SHP77 treated with DMSO at 0.1 percent for 48 hours (cell line): ENCODE measurements at regions not wholly inside any gene's neighbourhood (a gene's known extent, or its start where the extent isn't known, plus 50 kb on each side); places are given as distances from the start of the nearest gene placed in this dataset.

Experiments used
- DNase-seq: peaks from one replicate; lab custom pipeline; 2025; lab: John Stamatoyannopoulos, UW

GRCh38 chr22:27350306-27350705 is 451.2 kb downstream of the MN1 start:
- DNase-seq = no peak

DNA sequence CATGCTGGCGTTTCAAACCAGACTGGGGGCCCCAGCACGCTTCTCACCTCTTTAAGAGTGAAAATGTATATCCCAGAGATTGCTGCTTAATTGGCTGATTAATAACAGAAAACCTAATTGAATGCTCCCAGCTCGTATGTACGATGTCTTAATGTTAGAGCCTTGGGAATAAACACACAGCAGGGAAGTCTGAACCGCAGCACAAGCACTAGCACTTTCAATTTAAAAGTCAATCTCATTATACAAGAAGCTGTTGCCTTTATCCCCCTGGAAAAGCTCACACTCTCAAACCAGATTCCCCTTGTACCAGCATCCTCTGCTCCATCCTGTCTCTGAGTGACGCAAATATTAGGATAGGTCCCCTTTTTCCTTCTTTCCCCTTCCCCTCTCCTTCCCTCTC is 449.1 kb downstream of the MN1 start:
- no peak for DNase-seq

- DNase-seq = no peak
Measured at GRCh38 chr22:27358096-27358870, 443.3 kb downstream of the MN1 start.

DNA sequence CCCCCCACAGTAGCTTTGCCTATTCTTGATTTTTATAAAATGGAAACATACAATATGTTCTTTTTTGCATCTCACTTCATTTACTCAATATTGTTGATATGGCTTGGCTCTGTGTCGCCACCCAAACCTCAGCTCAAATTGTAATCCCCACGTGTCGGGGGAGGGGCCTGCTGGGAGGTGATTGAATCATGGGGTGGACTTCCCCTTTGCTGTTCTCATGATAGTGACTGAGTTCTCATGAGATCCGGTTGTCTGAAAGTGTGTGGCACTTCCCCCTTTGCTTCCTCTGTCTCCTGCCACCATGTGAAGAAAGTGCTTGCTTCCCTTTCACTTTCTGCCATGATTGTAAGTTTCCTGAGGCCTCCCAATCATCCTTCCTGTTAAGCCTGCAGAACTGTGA is 431.3 kb downstream of the MN1 start:
- DNase-seq = no peak

DNA sequence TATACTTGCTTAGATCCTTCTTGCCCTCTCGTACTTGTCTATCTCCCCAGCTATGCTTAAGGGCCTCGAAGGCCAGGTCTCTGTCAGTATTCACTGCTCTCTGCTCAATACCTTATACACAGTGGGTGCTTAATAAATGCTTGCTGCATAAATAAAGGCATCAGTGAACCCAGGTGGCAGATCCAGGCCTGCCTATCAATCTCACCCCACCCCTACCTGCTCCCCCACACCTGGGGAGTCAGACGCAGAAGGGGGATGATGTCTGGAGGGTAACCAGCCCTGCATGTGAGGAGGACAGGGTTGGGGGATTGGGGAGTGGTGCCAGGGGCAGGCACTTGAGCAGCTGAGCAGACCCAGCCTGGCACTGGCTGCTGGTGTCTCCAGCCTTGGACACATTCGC is 430.6 kb downstream of the MN1 start:
- DNase-seq = no peak

DNA sequence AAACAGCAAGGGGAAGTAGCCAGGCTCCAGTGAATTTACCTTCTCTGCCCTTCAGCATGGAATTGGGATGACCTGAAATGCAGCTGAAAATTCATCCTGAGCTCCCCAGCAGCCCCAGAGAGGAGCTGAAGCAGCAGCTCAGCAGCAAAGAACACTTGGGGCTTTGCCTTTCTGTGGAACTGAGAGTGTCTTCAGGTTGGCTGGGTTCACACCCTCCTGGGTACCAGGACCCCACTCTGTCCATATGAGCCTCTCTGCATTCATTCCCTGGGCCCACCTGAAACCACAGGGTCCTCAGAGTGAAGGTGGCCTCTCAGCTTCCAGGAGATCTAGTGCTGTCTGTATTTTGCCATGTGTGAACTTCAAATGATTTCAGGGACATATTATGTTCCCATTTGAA is 429.2 kb downstream of the MN1 start:
- DNase-seq = no peak

- DNase-seq = peak; percentile 70
Measured at GRCh38 chr22:27372969-27373670, 428.4 kb downstream of the MN1 start.

- no peak for DNase-seq
Measured at GRCh38 chr22:27377501-27378295, 423.9 kb downstream of the MN1 start.

DNA sequence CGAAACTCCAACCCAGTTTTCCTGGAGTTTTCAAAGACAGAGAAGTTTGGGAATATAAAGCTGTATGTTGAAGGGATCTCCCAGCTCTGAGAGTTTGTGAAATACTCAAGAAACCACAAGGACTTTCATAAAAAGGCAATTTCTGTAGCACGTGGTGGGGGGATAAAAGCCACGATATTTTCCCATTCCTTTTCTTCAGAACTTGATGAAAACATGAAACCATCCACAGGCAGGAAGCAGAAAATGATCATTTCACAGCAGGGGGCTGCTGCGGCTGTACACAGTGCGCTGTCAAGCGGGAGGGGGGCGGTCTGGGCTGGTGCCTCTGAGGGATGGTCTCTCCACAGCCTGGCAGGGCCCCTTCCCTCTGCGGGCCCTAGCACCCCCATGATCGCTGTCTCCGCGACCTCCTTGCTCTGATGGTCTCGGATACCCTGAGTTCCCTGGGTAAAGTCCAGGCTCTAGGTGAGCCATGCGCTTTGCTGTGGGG is 423.2 kb downstream of the MN1 start:
- DNase-seq = no peak

DNA sequence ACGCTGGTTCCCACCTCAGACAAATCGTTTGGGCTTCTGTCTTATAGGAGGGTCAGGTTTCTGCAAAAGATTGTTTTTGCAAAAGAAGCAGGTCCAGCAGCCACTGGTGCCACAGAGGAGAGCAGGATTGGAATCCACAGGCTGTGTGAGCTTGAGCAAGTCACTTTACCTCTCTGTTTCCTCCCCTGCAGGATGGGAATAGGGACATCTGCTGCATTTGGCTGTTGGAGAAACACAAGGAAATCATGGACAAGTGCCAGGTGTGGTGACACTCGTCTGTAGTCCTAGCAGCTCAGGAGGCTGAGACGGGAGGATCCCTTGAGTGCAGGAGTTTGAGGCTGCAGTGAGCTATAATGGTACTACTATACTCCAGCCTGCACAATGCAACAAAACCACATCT is 422.6 kb downstream of the MN1 start:
- DNase-seq = no peak

DNA sequence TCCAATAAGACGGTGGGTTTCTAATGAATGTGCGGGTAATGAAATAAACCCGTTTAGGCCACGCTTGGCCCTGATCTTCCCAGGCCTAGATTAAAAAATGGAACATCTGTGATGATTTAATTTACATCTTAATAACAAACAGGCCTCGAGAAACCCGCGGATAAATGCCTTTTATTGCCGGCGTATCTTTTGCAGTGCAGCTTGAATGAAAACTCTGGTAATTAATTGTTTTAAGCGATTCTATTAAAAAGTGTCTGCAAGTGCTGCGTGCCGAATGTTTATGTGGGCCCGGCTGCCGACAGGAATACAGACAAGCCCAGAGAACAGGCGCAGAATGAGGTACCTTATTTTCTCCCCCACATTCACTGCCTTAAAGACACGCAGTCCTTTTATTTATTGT is 420.7 kb downstream of the MN1 start:
- no peak for DNase-seq

DNA sequence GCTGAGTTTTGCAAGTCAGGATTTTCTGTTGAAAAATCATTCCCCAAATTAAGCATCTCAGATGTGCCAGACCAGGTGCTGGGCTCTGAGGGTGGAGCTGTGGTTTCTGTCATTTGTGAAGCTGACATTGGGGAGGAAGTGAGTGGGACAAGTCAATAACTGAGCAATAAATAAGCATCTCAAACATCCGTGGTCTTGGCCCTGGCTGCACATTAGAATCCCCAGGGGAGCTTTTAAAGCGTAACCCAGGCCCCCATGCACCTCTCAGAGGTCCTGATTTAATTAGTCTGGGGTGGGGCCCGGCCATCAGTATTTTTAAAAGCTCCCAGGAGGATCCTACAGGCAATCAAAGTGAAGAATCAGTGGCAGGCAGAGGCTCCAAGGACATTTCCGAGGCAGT is 420.0 kb downstream of the MN1 start:
- DNase-seq = no peak

GRCh38 chr22:27381960-27382742 is 419.4 kb downstream of the MN1 start:
- DNase-seq = no peak

GRCh38 chr22:27382947-27383346 is 418.6 kb downstream of the MN1 start:
- no peak for DNase-seq

DNA sequence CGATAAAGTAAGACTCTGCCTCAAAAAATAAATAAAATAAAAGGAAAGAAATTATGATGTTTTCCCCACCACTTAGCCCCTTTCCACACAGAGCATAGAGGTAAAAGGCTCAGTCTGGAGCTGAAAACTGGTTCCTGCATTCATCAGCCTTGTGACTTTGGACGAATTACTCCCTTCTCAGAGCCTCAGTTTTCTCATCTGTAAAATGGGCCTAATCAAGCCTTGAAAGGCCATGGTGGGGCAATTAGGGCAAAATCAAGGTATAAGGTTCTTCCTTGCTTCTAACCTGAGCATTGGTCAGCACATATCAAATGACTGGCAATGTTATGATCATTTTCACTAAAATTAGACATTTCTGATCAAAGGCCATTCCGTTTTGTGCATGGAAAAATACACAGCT is 417.7 kb downstream of the MN1 start:
- no peak for DNase-seq

DNA sequence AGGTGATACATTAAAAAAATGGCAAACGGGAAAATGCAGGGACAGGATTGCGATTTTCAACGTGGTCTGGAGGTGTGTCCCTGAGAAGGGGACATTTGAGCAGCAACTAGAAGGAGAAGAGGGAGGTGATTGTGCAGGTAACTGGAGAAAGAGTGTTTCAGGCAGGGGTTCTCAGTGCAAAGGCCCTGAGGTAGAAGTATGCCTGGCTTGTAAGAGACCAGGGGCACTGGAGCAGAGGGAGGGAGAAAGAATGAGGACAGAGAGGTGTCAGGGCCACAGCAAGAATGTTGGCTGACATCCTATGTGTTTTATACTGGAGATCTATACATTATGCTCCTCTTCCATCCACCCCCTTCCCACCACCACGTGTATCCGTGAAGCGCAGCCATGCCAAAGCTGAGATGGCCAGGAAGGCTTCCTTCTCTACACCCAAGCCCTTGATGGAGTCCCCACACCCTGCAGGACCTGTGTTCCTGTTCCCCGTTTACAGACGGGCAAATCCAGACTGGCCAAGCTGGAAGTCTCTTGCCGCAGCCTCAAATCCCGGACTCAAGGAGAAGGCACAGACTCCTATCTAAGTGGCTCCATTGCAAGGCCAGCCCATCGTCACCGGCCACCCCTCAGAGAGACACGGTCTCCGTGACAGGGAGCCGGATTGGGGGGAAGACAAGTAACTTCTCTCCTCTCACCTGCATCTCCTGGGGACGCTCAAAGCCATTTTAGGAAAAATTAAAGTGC is 416.1 kb downstream of the MN1 start:
- no peak for DNase-seq

- no peak for DNase-seq
Measured at GRCh38 chr22:27386186-27386585, 415.4 kb downstream of the MN1 start.

DNA sequence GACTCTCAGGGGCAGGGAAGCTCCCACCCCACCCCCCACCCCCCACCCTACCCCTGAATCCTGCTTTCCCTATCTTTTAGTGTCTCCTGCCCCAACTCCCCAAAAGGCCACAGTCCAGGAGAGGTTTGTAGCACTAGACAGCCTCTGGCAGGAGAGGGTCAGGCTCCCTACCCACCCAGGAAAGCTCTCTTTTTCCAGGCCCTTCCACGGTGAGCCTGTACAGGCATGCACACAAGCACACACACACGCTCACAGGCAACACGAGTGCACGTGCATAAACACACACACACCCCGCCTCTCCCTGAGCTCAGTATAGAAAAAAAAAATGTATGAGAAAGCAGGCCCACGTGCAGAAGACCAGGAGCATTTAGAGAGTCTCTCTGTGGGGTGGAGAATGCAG is 414.0 kb downstream of the MN1 start:
- no peak for DNase-seq

DNA sequence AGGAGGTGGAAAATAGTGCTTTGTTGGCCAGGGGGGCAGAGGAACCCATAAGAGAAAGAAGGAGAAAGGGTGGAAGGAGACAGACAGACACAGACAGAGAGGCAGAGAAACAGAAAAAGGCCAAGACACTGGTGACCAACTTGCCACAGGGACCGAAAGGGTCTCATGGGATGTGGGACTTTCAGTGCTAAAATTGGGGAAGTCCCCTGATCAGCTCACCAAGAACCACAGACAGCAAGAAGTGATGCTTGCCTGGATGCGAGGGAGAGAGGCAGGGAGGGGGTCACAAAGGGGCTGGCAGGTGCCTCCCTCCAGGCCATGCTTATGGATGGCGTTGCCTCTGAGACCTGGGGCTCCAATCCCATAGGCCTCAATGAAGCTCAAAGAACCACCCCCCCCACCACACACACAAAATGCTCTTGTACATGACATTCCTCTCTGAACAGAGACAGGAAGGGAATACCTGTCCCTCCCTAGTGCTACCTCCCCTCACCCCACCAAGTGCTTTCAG is 413.4 kb downstream of the MN1 start:
- no peak for DNase-seq

DNA sequence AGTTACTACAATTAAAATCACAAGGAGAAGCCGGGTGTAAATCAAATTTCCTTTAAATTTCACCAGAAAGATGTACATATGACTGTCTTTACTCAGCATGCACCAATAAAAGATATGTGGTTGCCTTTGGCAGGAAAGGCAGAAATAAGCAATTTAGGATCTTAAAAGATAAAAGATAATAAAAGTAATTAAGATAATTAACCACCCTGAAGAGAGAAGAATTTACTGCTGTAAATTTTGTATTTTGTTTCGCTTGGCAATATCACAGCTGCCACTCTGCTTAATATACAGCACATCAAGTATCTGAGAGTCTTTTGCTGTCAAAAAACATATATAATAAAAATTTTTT is 411.9 kb downstream of the MN1 start:
- no peak for DNase-seq

DNA sequence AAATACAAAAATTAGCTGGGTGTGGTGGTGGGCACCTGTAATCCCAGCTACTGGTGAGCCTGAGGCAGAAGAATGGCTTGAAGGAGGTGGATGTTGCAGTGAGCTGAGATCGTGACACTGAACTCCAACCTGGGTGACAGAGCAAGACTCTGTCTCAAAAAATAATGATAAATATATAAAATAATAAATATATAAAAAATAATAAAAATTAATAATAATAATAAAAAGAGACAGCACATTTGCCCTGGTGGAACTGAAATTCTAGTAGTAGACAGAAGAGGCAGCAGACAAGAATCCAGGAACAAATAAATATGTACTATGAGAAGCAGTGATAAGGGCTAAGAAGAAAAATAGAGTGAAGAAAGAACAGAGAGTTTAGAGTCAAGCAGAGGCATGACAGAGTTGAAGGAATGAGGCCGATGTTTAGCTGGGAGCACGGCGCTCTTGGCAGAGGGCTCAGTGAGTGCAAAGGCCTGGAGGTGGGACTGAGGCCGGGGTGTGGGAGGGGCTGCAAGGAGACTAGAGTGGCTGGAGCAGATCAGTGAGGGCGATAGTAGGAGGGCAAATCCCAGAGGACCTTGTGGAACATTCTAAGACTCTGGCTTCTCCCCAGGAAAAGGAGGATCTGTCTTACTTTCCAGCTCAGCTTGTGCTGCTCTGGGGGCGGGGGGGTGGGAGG is 410.3 kb downstream of the MN1 start:
- no peak for DNase-seq
